OCI-LY1 (cell line): ENCODE measurements at regions not wholly inside any gene's neighbourhood (a gene's known extent, or its start where the extent isn't known, plus 50 kb on each side); places are given as distances from the start of the nearest gene placed in this dataset.

ENCODE experiments used
- EZH2 ChIP-seq: fragments of 200-600 bp; sonication (generic), shearing (Covaris generic); IDR thresholded peaks from 2 replicates; pipeline ENCODE4 v1.8.0; 2017; ENCODE audit warnings: borderline replicate concordance, mixed run types, mild to moderate bottlenecking, antibody characterized with exemption, low read length, moderate library complexity, mixed read lengths
- TF ChIP-seq, protein P1 (sequence below): fragments of 200-600 bp; sonication (generic), shearing (Covaris generic); IDR thresholded peaks from 2 replicates; pipeline ENCODE4 v1.5.1; 2017; ENCODE audit warnings: mild to moderate bottlenecking, antibody characterized with exemption, low read length, moderate library complexity, mixed read lengths

DNA sequence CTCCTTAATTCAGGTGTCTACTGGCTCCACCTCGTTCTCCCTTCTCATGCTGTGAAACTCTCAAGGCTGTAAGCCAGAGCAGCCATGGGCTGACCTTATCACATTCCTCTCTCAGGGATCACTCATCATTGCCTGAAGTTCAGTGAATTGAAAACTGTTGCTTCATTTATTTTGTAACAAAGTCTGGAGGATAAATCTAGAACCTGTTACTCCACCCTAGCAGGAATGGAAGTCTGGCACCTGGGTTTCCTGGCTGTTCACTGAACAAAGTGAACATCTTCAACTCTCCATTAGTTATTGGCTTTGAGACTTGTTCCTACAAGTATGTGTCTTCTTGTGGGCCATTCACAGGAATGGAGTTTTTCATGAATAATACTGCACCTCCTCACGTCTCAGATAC, 584.1 kb downstream of the PTPRU start:
- TF ChIP-seq, protein P1, sequence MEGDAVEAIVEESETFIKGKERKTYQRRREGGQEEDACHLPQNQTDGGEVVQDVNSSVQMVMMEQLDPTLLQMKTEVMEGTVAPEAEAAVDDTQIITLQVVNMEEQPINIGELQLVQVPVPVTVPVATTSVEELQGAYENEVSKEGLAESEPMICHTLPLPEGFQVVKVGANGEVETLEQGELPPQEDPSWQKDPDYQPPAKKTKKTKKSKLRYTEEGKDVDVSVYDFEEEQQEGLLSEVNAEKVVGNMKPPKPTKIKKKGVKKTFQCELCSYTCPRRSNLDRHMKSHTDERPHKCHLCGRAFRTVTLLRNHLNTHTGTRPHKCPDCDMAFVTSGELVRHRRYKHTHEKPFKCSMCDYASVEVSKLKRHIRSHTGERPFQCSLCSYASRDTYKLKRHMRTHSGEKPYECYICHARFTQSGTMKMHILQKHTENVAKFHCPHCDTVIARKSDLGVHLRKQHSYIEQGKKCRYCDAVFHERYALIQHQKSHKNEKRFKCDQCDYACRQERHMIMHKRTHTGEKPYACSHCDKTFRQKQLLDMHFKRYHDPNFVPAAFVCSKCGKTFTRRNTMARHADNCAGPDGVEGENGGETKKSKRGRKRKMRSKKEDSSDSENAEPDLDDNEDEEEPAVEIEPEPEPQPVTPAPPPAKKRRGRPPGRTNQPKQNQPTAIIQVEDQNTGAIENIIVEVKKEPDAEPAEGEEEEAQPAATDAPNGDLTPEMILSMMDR = no peak
- no peak for TF ChIP-seq EZH2
